Loucy (cell line): ENCODE measurements at regions not wholly inside any gene's neighbourhood (a gene's known extent, or its start where the extent isn't known, plus 50 kb on each side); places are given as distances from the start of the nearest gene placed in this dataset.

Source experiments
- CTCF ChIP-seq: fragments of 200-600 bp; sonication (generic); conservative IDR thresholded peaks from 2 replicates; pipeline ENCODE4 v1.5.1; 2014; ENCODE audit warnings: mild to moderate bottlenecking, antibody characterized with exemption, low read length
- EZH2phosphoT487 ChIP-seq: fragments of 200-600 bp; IDR thresholded peaks from 2 replicates; pipeline ENCODE4 v1.6.1; 2018; ENCODE audit warnings: antibody characterized with exemption, mild to moderate bottlenecking, moderate library complexity, borderline replicate concordance

DNA sequence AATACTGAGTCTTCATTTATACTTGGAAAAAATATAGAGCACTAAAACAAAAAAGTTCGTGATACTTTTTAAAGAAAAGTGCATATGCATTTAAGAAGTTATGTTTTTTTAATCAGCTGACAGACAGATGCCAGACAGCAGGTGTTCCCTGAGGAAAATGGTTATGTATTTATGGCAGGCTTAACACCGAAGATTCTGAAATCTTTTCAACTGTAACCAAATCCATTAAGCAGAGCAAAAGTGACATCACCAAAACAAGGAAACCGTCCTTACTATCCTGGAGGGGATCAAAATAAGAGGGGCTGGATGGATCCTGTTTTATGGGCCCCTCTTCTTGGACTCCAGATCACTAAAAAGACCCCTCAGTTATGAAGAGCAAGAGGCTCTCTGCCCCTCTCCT, 404.9 kb upstream of the ADAMTS16 start:
- TF ChIP-seq CTCF (no peak), EZH2phosphoT487 (no peak)
